ENCODE measurements at regions not wholly inside any gene's neighbourhood (a gene's known extent, or its start where the extent isn't known, plus 50 kb on each side); places are given as distances from the start of the nearest gene placed in this dataset.
"Not testable (repeated sequence)": the region's sequence is repeated elsewhere in the genome, so short reads cannot be mapped to it uniquely, and the experiment has no call there.

DNA sequence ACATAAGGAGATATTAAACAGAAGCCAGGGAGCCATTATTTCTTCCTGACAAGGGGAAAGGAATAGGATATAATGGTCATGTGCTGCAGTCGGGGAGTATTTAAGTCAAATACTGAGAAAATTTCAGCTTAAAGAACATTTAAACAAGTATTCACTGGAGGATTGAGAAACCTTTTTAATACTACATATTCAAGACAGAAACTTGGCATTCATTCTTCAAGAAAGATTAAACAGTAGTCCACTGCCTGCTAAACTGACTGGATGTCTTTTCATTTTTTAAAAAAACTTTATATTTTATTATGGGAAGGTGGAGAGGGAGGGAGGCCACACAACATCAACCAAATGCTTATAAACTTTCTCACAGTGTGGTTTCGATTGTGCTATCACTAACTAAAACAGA, 107.4 kb upstream of the CBLB start:
- TF ChIP-seq, protein P1, sequence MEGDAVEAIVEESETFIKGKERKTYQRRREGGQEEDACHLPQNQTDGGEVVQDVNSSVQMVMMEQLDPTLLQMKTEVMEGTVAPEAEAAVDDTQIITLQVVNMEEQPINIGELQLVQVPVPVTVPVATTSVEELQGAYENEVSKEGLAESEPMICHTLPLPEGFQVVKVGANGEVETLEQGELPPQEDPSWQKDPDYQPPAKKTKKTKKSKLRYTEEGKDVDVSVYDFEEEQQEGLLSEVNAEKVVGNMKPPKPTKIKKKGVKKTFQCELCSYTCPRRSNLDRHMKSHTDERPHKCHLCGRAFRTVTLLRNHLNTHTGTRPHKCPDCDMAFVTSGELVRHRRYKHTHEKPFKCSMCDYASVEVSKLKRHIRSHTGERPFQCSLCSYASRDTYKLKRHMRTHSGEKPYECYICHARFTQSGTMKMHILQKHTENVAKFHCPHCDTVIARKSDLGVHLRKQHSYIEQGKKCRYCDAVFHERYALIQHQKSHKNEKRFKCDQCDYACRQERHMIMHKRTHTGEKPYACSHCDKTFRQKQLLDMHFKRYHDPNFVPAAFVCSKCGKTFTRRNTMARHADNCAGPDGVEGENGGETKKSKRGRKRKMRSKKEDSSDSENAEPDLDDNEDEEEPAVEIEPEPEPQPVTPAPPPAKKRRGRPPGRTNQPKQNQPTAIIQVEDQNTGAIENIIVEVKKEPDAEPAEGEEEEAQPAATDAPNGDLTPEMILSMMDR (IDR thresholded peaks at IDR 0.05): no peak
- Histone ChIP-seq H3K36me3 (ENCODE audit: insufficient read depth in 1 of 2, low read depth in 1 of 2) (no peaks in the 10 kb centered on the region), H3K4me3 (no peak overlapping the region), H3K4me1 (no peaks in the 10 kb centered on the region), H3K27me3 (ENCODE audit: insufficient read depth in 3 of 3, low read length in 2 of 3) (no peaks in the 10 kb centered on the region), H3K9me3 (peaks cover 6% of the 10 kb centered on the region), H3K27ac (no peak overlapping the region)
- intact Hi-C loops (cut with DNase I): no loop called here
- no peak for DNase-seq
- no peak for ATAC-seq
- 78 to 83% (median 80%) methylated on average over 2 of the region's 2 CpGs for WGBS, 3 donors

DNA sequence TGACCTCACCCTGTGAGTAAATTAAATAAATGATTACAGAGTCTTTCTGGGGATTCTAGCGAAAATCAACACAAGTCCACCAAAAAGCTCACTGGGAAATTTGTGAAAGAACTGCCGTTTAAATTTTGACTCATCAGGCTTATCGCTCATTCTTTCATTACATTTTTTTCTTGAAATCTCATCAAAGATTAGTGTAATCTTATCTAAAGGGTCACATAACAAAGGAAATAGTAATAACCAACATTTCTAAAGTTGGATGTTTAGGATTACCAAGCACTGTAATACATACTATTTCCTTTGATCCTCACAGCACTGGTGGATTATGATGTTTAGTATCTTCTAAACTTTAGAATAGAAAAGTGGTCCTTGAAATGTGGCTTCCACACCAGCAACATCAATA, 111.1 kb upstream of the CBLB start:
- H3K27ac ChIP-seq: no peak overlapping the region
- H3K27me3 ChIP-seq (ENCODE audit: insufficient read depth in 3 of 3, low read length in 2 of 3): no peaks in the 10 kb centered on the region
- TF ChIP-seq, protein P1 (IDR thresholded peaks at IDR 0.05): no peak
- no peak for DNase-seq
- no peak for ATAC-seq
- WGBS, 3 donors: 64 to 79% (median 78%) methylated on average over 3 of the region's 3 CpGs
- no peaks in the 10 kb centered on the region for H3K36me3 ChIP-seq (ENCODE audit: insufficient read depth in 1 of 2, low read depth in 1 of 2)
- no peak overlapping the region for H3K4me3 ChIP-seq
- peaks cover 6% of the 10 kb centered on the region for H3K9me3 ChIP-seq
- no peaks in the 10 kb centered on the region for H3K4me1 ChIP-seq
- intact Hi-C loops (cut with DNase I): no loop called here

DNA sequence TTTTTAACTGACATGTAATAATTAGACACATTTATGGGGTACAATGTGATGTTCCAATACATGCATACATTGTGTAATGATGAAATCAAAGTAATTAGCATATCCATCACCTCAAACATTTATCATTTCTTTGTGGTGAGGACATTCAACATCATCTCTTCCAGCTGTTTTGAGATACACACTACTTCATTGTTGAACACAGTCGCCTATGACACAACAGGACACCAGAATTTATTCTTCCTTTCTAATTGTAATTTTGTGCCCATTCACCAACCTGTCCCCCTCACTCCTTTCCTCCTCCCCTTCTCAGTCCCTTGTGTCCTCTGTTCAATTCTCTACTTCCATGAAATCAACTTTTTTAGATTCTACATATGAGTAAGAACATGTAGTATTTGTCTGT, 113.4 kb upstream of the CBLB start:
- Histone ChIP-seq H3K9me3 (peaks cover 6% of the 10 kb centered on the region), H3K4me3 (no peak overlapping the region), H3K27ac (no peak overlapping the region), H3K27me3 (ENCODE audit: insufficient read depth in 3 of 3, low read length in 2 of 3) (no peaks in the 10 kb centered on the region), H3K36me3 (ENCODE audit: insufficient read depth in 1 of 2, low read depth in 1 of 2) (no peaks in the 10 kb centered on the region), H3K4me1 (no peaks in the 10 kb centered on the region)
- no peak for DNase-seq
- TF ChIP-seq, protein P1 (IDR thresholded peaks at IDR 0.05): no peak
- intact Hi-C loops (cut with DNase I): no loop called here
- no peak for ATAC-seq
- WGBS, 3 donors: 47 to 67% (median 65%) methylated on average over 1 of the region's 1 CpG

DNA sequence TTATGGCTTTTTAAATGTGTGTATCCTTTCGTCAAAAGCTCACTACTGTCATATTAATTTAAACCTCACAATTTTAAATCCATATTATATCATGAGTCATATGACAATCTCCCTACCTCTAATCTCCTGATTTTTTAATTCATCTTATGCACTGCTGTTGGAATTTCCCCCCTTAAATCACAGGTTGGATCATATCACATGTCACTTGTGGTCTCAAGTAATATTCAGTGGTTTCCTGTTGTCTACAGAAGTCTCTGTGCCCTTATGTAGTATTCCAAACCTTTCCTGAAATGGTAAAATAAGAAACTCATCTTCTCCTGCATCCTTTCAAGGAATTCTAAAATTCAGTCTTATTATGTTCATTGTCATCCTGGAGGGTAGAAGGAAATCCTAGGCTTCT, 116.0 kb upstream of the CBLB start:
- DNase-seq: no peak
- Histone ChIP-seq H3K4me1 (no peaks in the 10 kb centered on the region), H3K36me3 (ENCODE audit: insufficient read depth in 1 of 2, low read depth in 1 of 2) (no peaks in the 10 kb centered on the region), H3K27me3 (ENCODE audit: insufficient read depth in 3 of 3, low read length in 2 of 3) (no peaks in the 10 kb centered on the region), H3K9me3 (peaks cover 6% of the 10 kb centered on the region), H3K27ac (no peak overlapping the region), H3K4me3 (no peak overlapping the region)
- TF ChIP-seq, protein P1 (IDR thresholded peaks at IDR 0.05): no peak
- intact Hi-C loops (cut with DNase I): no loop called here
- 95 to 100% (median 98%) methylated on average over 1 of the region's 1 CpG for WGBS, 3 donors
- no peak for ATAC-seq

DNA sequence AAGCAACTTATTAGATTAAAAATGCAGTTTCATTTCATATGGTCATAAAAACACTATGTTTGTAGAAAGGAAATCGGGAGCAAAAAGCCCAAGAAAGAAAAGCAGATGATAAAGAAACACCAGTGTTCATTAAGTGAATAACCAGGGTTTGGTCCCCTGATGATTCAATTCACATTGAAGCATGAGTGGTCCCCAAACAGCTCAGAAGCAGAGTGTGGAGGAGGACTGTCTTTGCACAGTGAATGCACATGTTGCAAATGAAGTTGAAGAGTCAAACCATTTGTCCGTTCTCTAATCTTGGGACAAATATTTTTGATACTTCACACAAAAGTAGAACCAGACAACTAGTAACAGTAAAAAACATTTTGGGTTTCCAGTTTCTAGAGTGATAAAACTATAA, 117.5 kb upstream of the CBLB start:
- intact Hi-C loops (cut with DNase I): not testable (repeated sequence)
- WGBS, 3 donors: 89 to 98% (median 96%) methylated on average over 2 of the region's 2 CpGs

More for the DNA sequence above, 117.5 kb upstream of the CBLB start:
- not testable (repeated sequence) for H3K4me3 ChIP-seq; DNase-seq; H3K9me3 ChIP-seq; ATAC-seq; H3K27ac ChIP-seq; H3K27me3 ChIP-seq (ENCODE audit: insufficient read depth in 3 of 3, low read length in 2 of 3); H3K36me3 ChIP-seq (ENCODE audit: insufficient read depth in 1 of 2, low read depth in 1 of 2); H3K4me1 ChIP-seq
